DND-41 (cell line): ENCODE measurements at regions not wholly inside any gene's neighbourhood (a gene's known extent, or its start where the extent isn't known, plus 50 kb on each side); places are given as distances from the start of the nearest gene placed in this dataset.

Experiments
- CTCF ChIP-seq: IDR thresholded peaks from 2 replicates; pipeline ENCODE4 v1.5.1; 2012; ENCODE audit warnings: borderline replicate concordance, low read length, moderate library complexity, mild to moderate bottlenecking; ENCODE audit not compliant: poor library complexity, severe bottlenecking; ENCODE audit errors: extremely low read depth
- EZH2 ChIP-seq: IDR thresholded peaks from 3 replicates; pipeline ENCODE4 v1.6.1; 2012; ENCODE audit warnings: borderline replicate concordance, low read depth, mild to moderate bottlenecking, moderate library complexity, low read length, inconsistent platforms; ENCODE audit not compliant: severe bottlenecking

- TF ChIP-seq CTCF (no peak), EZH2 (no peak)
Observed at GRCh38 chr16:25613931-25614330, 77.8 kb upstream of the HS3ST4 start.
